Muscle of back (tissue), 3 donors: ENCODE measurements at regions not wholly inside any gene's neighbourhood (a gene's known extent, or its start where the extent isn't known, plus 50 kb on each side); places are given as distances from the start of the nearest gene placed in this dataset.
A peak's percentile ranks its signal among the peaks of the same experiment; 100 is the strongest.

Experiments used
- DNase-seq, 3 donors: peaks; one replicate each; pipeline versions ENCODE4 v3.0.0 to v3.0.0-alpha.2; 2013

GRCh38 chr4:123497340-123497739 lies 100.7 kb downstream of the SPRY1 start:
- DNase-seq, result no peak

GRCh38 chr4:123501733-123502132 lies 105.1 kb downstream of the SPRY1 start:
- DNase-seq, result no peak

- no peak for DNase-seq
Observed at GRCh38 chr4:123503698-123504363, 107.2 kb downstream of the SPRY1 start.

GRCh38 chr4:123505095-123506010 lies 108.8 kb downstream of the SPRY1 start:
- peak; percentile 58 to 95 (median 84) for DNase-seq

- DNase-seq, result no peak
Observed at GRCh38 chr4:123506011-123506695, 109.6 kb downstream of the SPRY1 start.

GRCh38 chr4:123507376-123507775 lies 110.8 kb downstream of the SPRY1 start:
- peak in 1 of 3 donors; percentile 51 for DNase-seq

GRCh38 chr4:123510221-123510620 lies 113.6 kb downstream of the SPRY1 start:
- DNase-seq, result no peak

GRCh38 chr4:123510659-123511058 lies 114.1 kb downstream of the SPRY1 start:
- DNase-seq, result no peak

GRCh38 chr4:123516576-123516975 lies 120.0 kb downstream of the SPRY1 start:
- no peak for DNase-seq

- peak in 1 of 3 donors; percentile 66 for DNase-seq
Observed at GRCh38 chr4:123517176-123517575, 120.6 kb downstream of the SPRY1 start.

- DNase-seq, result peak in 1 of 3 donors; percentile 34
Observed at GRCh38 chr4:123517971-123518370, 121.4 kb downstream of the SPRY1 start.

GRCh38 chr4:123520325-123520724 lies 123.7 kb downstream of the SPRY1 start:
- DNase-seq, result peak; percentile 71 to 91 (median 76)

GRCh38 chr4:123522081-123522480 lies 125.5 kb downstream of the SPRY1 start:
- peak in 2 of 3 donors; percentile 29 to 76 for DNase-seq

- peak in 1 of 3 donors; percentile 34 for DNase-seq
Observed at GRCh38 chr4:123522646-123523045, 126.1 kb downstream of the SPRY1 start.

GRCh38 chr4:123524958-123525628 lies 128.5 kb downstream of the SPRY1 start:
- no peak for DNase-seq

GRCh38 chr4:123526511-123526910 lies 129.9 kb downstream of the SPRY1 start:
- DNase-seq, result no peak

- no peak for DNase-seq
Observed at GRCh38 chr4:123528501-123529277, 132.1 kb downstream of the SPRY1 start.

GRCh38 chr4:123529278-123529568 lies 132.6 kb downstream of the SPRY1 start:
- no peak for DNase-seq

- no peak for DNase-seq
Observed at GRCh38 chr4:123530357-123530756, 133.8 kb downstream of the SPRY1 start.

- no peak for DNase-seq
Observed at GRCh38 chr4:123535037-123535748, 138.6 kb downstream of the SPRY1 start.

- DNase-seq, result no peak
Observed at GRCh38 chr4:123536225-123536624, 139.6 kb downstream of the SPRY1 start.
